Breast epithelium (tissue), 4 donors: ENCODE measurements at regions not wholly inside any gene's neighbourhood (a gene's known extent, or its start where the extent isn't known, plus 50 kb on each side); places are given as distances from the start of the nearest gene placed in this dataset.

Experiments
- DNase-seq, 2 donors: peaks; one replicate each; pipeline ENCODE4 v3.0.0-alpha.2; 2019; ENCODE audit warnings: low spot score in 2 of 2
- H3K27ac ChIP-seq, 2 donors: fragments of 200-600 bp; sonication (generic) in 1 of 2; one replicate each; pipeline ENCODE4 v1.5.1; 2016 to 2019; ENCODE audit warnings: mild to moderate bottlenecking in 1 of 2
- H3K27me3 ChIP-seq, 2 donors: fragments of 200-600 bp; sonication (generic) in 1 of 2; one replicate each; pipeline versions ENCODE4 v1.5.1 to v1.6.0; 2017 to 2019; ENCODE audit warnings: control low read depth in 1 of 2, mild to moderate bottlenecking in 1 of 2
- H3K36me3 ChIP-seq: fragments of 200-600 bp; one replicate; pipeline ENCODE4 v1.5.1; 2019
- H3K4me1 ChIP-seq, 2 donors: fragments of 200-600 bp; sonication (generic); one replicate each; pipeline ENCODE4 v1.5.1; 2016 to 2019; ENCODE audit warnings: control low read depth in 1 of 2
- H3K4me3 ChIP-seq, 3 donors: fragments of 200-600 bp; sonication (generic); 1 replicate in 2 of 3; 2 replicates in 1 of 3; pipeline ENCODE4 v1.5.1; 2016 to 2019; ENCODE audit warnings: mild to moderate bottlenecking in 3 of 3, moderate library complexity in 2 of 3
- H3K9me3 ChIP-seq, 2 donors: fragments of 200-600 bp; sonication (generic) in 1 of 2; one replicate each; pipeline ENCODE4 v1.5.1; 2016 to 2019; ENCODE audit warnings: control low read depth in 1 of 2
- POLR2A ChIP-seq: fragments of 450-650 bp; IDR thresholded peaks from one replicate; pipeline ENCODE4 v1.6.1; 2016; ENCODE audit warnings: antibody characterized with exemption, mild to moderate bottlenecking, moderate library complexity
- POLR2AphosphoS5 ChIP-seq, 3 donors: sonication (generic); formaldehyde crosslinking; IDR thresholded peaks; one replicate each; pipeline ENCODE4 v1.6.1; 2017; ENCODE audit warnings: antibody characterized with exemption in 3 of 3
- intact Hi-C: fragments of 100-400 bp; cut with DNase I; formaldehyde crosslinking; loops from one replicate; pipeline ENCODE4 v1.15.1; 2023; ENCODE audit warnings: low total_unique reads
- TF ChIP-seq, protein P1 (sequence below), 3 donors: fragments of 450-650 bp; IDR thresholded peaks; one replicate each; pipeline ENCODE4 v1.5.1; 2016 to 2017; ENCODE audit warnings: antibody characterized with exemption in 3 of 3, mild to moderate bottlenecking in 3 of 3, moderate library complexity in 3 of 3

DNA sequence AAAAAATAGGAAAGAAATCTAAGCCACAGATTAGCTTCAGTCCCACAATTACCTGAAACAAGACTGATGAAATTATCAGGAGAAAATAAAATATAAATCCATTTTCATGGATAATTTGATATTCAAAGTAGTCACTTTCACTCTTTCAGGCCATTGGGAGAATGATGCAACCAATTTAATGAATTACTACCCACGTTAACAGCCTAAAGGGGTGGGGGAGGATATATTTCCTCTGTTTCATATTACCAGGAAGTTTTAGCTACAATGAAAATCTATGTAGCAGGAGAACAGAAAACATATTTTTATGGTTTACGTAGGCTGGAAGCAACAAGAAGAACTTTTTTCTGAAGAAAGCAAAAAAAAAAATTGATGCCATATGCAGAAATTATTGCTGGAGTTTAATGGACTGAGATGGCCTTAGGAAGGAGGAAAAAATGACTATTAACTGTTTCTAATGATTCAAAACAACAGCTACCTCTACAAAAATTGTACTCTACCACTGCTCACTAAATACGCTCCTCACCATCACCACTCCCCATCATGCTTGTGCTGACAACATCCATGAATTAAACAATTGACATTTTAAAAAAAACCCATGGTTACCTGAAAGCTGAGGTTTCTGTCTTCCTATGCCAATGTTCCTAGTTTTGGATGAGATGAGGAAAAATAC lies 100.9 kb downstream of the CXXC4 start:
- DNase-seq: no peak
- Histone ChIP-seq H3K9me3 (no peaks in the 10 kb centered on the region), H3K4me3 (no peak overlapping the region), H3K4me1 (no peaks in the 10 kb centered on the region), H3K27me3 (no peaks in the 10 kb centered on the region), H3K27ac (no peak overlapping the region), H3K36me3 (no peaks in the 10 kb centered on the region)
- TF ChIP-seq POLR2A (no peak), POLR2AphosphoS5 (IDR thresholded peaks at IDR 0.05) (no peak)
- TF ChIP-seq, protein P1, sequence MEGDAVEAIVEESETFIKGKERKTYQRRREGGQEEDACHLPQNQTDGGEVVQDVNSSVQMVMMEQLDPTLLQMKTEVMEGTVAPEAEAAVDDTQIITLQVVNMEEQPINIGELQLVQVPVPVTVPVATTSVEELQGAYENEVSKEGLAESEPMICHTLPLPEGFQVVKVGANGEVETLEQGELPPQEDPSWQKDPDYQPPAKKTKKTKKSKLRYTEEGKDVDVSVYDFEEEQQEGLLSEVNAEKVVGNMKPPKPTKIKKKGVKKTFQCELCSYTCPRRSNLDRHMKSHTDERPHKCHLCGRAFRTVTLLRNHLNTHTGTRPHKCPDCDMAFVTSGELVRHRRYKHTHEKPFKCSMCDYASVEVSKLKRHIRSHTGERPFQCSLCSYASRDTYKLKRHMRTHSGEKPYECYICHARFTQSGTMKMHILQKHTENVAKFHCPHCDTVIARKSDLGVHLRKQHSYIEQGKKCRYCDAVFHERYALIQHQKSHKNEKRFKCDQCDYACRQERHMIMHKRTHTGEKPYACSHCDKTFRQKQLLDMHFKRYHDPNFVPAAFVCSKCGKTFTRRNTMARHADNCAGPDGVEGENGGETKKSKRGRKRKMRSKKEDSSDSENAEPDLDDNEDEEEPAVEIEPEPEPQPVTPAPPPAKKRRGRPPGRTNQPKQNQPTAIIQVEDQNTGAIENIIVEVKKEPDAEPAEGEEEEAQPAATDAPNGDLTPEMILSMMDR (IDR thresholded peaks at IDR 0.05): no peak
- intact Hi-C loops: no loop called here

DNA sequence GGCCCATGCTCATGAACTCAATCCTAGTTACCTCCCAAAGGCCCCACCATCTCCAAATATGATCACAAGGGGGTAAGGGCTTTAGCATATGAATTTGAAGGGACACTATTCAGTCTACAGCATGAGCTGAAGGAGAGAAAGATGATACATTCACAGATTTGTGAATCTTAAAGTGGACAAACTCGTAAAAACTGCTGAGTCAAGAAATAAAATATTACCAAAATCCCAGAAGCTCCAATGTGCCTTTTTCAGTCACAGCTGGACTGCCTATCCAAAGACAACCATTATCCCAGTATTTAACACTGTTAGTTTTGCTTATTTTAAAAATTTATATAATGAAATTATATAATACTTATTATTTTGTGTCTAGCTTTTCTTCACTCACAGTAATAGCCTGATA lies 109.0 kb downstream of the CXXC4 start:
- DNase-seq: no peak
- no peak overlapping the region for H3K4me3 ChIP-seq
- no peak overlapping the region for H3K27ac ChIP-seq
- H3K9me3 ChIP-seq: no peaks in the 10 kb centered on the region
- no peaks in the 10 kb centered on the region for H3K36me3 ChIP-seq
- no peaks in the 10 kb centered on the region for H3K4me1 ChIP-seq
- H3K27me3 ChIP-seq: no peaks in the 10 kb centered on the region
- intact Hi-C loops: no loop called here
- TF ChIP-seq POLR2A (no peak), POLR2AphosphoS5 (IDR thresholded peaks at IDR 0.05) (no peak)
- TF ChIP-seq, protein P1 (IDR thresholded peaks at IDR 0.05): no peak

- Histone ChIP-seq H3K36me3 (no peaks in the 10 kb centered on the region), H3K4me3 (no peak overlapping the region), H3K9me3 (no peaks in the 10 kb centered on the region), H3K27me3 (no peaks in the 10 kb centered on the region), H3K27ac (no peak overlapping the region), H3K4me1 (no peaks in the 10 kb centered on the region)
- intact Hi-C loops: no loop called here
- DNase-seq: no peak
- TF ChIP-seq, protein P1 (IDR thresholded peaks at IDR 0.05): no peak
- no peak for TF ChIP-seq POLR2AphosphoS5 (IDR thresholded peaks at IDR 0.05)
Observed at GRCh38 chr4:104382961-104383360, 111.7 kb downstream of the CXXC4 start.

DNA sequence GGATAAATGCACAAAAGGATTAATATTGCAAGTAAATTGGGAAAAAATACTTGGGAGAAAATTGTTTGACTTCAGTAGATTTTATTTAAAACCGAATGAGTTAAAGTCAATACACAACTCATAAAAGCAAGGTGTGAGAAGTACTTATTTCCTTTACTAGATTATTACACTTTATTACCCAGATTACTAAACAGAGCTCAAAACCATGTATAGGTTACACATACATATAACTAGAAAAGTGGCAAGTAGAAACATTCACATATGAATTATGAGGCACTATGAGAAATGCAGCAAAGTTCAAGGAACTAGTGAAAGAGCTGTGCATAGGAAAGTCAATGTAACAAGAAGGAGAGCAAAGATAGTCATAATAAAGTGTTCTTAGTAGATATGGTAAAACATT lies 113.0 kb downstream of the CXXC4 start:
- Histone ChIP-seq H3K27me3 (no peaks in the 10 kb centered on the region), H3K9me3 (no peaks in the 10 kb centered on the region), H3K4me3 (no peak overlapping the region), H3K36me3 (no peaks in the 10 kb centered on the region), H3K4me1 (no peaks in the 10 kb centered on the region), H3K27ac (no peak overlapping the region)
- intact Hi-C loops: no loop called here
- no peak for DNase-seq
- TF ChIP-seq POLR2AphosphoS5 (IDR thresholded peaks at IDR 0.05) (no peak), POLR2A (no peak)
- TF ChIP-seq, protein P1 (IDR thresholded peaks at IDR 0.05): no peak

- intact Hi-C loops: no loop called here
- Histone ChIP-seq H3K4me3 (no peak overlapping the region), H3K27me3 (no peaks in the 10 kb centered on the region), H3K9me3 (no peaks in the 10 kb centered on the region), H3K4me1 (no peaks in the 10 kb centered on the region), H3K36me3 (no peaks in the 10 kb centered on the region), H3K27ac (no peak overlapping the region)
- no peak for TF ChIP-seq POLR2AphosphoS5 (IDR thresholded peaks at IDR 0.05)
- TF ChIP-seq POLR2A: no peak
- TF ChIP-seq, protein P1 (IDR thresholded peaks at IDR 0.05): no peak
- DNase-seq: no peak
Observed at GRCh38 chr4:104365618-104366017, 129.1 kb downstream of the CXXC4 start.
